Stimulated activated CD8-positive, alpha-beta memory T cell treated with anti-CD3 and anti-CD28 coated beads, Interleukin-2, amount 100 ng/mL, for 1 hour (primary cell): ENCODE measurements at regions not wholly inside any gene's neighbourhood (a gene's known extent, or its start where the extent isn't known, plus 50 kb on each side); places are given as distances from the start of the nearest gene placed in this dataset.

Experiments used
- DNase-seq, 2 donors: peaks; one replicate each; pipeline ENCODE4 v3.0.0-alpha.2; 2020; ENCODE audit warnings: low read depth in 2 of 2

GRCh38 chr1:55546553-55546952, 331.4 kb upstream of the USP24 start:
- DNase-seq, result no peak

GRCh38 chr1:55544826-55545225, 329.7 kb upstream of the USP24 start:
- DNase-seq, result no peak

GRCh38 chr1:55542901-55543504, 327.8 kb upstream of the USP24 start:
- DNase-seq, result no peak

- no peak for DNase-seq
Observed at GRCh38 chr1:55541296-55541695, 326.1 kb upstream of the USP24 start.

- DNase-seq, result no peak
Observed at GRCh38 chr1:55539652-55540512, 324.7 kb upstream of the USP24 start.

- no peak for DNase-seq
Observed at GRCh38 chr1:55538428-55538827, 323.3 kb upstream of the USP24 start.

GRCh38 chr1:55536545-55536865, 321.3 kb upstream of the USP24 start:
- DNase-seq, result no peak

GRCh38 chr1:55535724-55536544, 320.8 kb upstream of the USP24 start:
- DNase-seq, result no peak

GRCh38 chr1:55534565-55535121, 319.5 kb upstream of the USP24 start:
- no peak for DNase-seq

- DNase-seq, result no peak
Observed at GRCh38 chr1:55531644-55532043, 316.5 kb upstream of the USP24 start.

- no peak for DNase-seq
Observed at GRCh38 chr1:55530749-55531478, 315.8 kb upstream of the USP24 start.

- DNase-seq, result no peak
Observed at GRCh38 chr1:55529017-55529416, 313.9 kb upstream of the USP24 start.

GRCh38 chr1:55527831-55528230, 312.7 kb upstream of the USP24 start:
- DNase-seq, result no peak

- DNase-seq, result no peak
Observed at GRCh38 chr1:55526716-55527115, 311.6 kb upstream of the USP24 start.

GRCh38 chr1:55524006-55524405, 308.8 kb upstream of the USP24 start:
- DNase-seq, result no peak

- DNase-seq, result no peak
Observed at GRCh38 chr1:55522982-55523381, 307.8 kb upstream of the USP24 start.

- DNase-seq, result no peak
Observed at GRCh38 chr1:55522353-55522903, 307.3 kb upstream of the USP24 start.

GRCh38 chr1:55520861-55521260, 305.7 kb upstream of the USP24 start:
- DNase-seq, result no peak

- no peak for DNase-seq
Observed at GRCh38 chr1:55519937-55520683, 304.9 kb upstream of the USP24 start.

GRCh38 chr1:55519276-55519675, 304.1 kb upstream of the USP24 start:
- no peak for DNase-seq

GRCh38 chr1:55517036-55517435, 301.9 kb upstream of the USP24 start:
- no peak for DNase-seq
